Ascending aorta (tissue), 2 donors: ENCODE measurements at regions not wholly inside any gene's neighbourhood (a gene's known extent, or its start where the extent isn't known, plus 50 kb on each side); places are given as distances from the start of the nearest gene placed in this dataset.
"Not testable (repeated sequence)": the region's sequence is repeated elsewhere in the genome, so short reads cannot be mapped to it uniquely, and the experiment has no call there.

Experiments
- DNase-seq, 2 donors: peaks; one replicate each; pipeline ENCODE4 v3.0.0-alpha.2; 2019; ENCODE audit warnings: low spot score in 2 of 2
- H3K27ac ChIP-seq, 2 donors: fragments of 200-600 bp; sonication (generic); one replicate each; pipeline ENCODE4 v1.5.1; 2016 to 2017; ENCODE audit warnings: mild to moderate bottlenecking in 1 of 2
- H3K27me3 ChIP-seq: fragments of 200-600 bp; sonication (generic); one replicate; pipeline ENCODE4 v1.5.1; 2017
- H3K36me3 ChIP-seq, 2 donors: fragments of 200-600 bp; sonication (generic); one replicate each; pipeline ENCODE4 v1.5.1; 2016
- H3K4me1 ChIP-seq, 2 donors: fragments of 200-600 bp; sonication (generic); one replicate each; pipeline ENCODE4 v1.5.1; 2016 to 2017; ENCODE audit warnings: mild to moderate bottlenecking in 1 of 2
- H3K4me3 ChIP-seq, 2 donors: fragments of 200-600 bp; sonication (generic); one replicate each; pipeline ENCODE4 v1.5.1; 2016 to 2017; ENCODE audit warnings: mild to moderate bottlenecking in 1 of 2
- H3K9me3 ChIP-seq, 2 donors: fragments of 200-600 bp; sonication (generic); one replicate each; pipeline ENCODE4 v1.5.1; 2016
- intact Hi-C: fragments of 100-400 bp; cut with DNase I; formaldehyde crosslinking; loops from one replicate; pipeline ENCODE4 v1.15.1; 2023
- TF ChIP-seq, protein P1 (sequence below), 3 experiments: fragments of 200-600 bp in 2 of 3; fragments of 450-650 bp in 1 of 3; sonication (generic) in 2 of 3; IDR thresholded peaks; one replicate each; pipeline ENCODE4 v1.5.1; 2016 to 2019; ENCODE audit warnings: antibody characterized with exemption in 3 of 3, mild to moderate bottlenecking in 1 of 3, moderate library complexity in 1 of 3

DNA sequence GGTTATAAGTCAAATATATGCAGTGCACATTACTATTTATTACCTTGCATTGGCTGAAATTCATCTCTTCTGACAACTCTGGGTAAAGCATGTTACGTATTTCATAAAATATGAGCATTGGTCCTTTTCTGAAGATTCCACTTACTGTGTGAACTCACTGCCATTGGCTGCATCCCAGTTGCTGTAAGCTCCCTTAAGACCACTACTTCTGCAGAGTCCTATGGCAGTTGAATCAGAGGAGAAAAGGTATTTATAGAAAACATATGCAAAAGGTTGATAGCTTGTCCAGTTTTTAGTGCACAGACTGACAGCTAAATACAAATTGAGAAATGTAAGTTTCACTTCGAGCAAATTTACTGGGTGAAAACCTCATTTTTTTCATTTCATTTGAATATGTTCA is 394.6 kb upstream of the ARRDC3 start:
- Histone ChIP-seq H3K4me3 (no peak overlapping the region), H3K27ac (no peak overlapping the region), H3K36me3 (no peaks in the 10 kb centered on the region), H3K27me3 (no peaks in the 10 kb centered on the region), H3K9me3 (no peaks in the 10 kb centered on the region), H3K4me1 (no peaks in the 10 kb centered on the region)
- intact Hi-C loops: no loop called here
- no peak for DNase-seq
- TF ChIP-seq, protein P1, sequence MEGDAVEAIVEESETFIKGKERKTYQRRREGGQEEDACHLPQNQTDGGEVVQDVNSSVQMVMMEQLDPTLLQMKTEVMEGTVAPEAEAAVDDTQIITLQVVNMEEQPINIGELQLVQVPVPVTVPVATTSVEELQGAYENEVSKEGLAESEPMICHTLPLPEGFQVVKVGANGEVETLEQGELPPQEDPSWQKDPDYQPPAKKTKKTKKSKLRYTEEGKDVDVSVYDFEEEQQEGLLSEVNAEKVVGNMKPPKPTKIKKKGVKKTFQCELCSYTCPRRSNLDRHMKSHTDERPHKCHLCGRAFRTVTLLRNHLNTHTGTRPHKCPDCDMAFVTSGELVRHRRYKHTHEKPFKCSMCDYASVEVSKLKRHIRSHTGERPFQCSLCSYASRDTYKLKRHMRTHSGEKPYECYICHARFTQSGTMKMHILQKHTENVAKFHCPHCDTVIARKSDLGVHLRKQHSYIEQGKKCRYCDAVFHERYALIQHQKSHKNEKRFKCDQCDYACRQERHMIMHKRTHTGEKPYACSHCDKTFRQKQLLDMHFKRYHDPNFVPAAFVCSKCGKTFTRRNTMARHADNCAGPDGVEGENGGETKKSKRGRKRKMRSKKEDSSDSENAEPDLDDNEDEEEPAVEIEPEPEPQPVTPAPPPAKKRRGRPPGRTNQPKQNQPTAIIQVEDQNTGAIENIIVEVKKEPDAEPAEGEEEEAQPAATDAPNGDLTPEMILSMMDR (IDR thresholded peaks at IDR 0.05): no peak

DNA sequence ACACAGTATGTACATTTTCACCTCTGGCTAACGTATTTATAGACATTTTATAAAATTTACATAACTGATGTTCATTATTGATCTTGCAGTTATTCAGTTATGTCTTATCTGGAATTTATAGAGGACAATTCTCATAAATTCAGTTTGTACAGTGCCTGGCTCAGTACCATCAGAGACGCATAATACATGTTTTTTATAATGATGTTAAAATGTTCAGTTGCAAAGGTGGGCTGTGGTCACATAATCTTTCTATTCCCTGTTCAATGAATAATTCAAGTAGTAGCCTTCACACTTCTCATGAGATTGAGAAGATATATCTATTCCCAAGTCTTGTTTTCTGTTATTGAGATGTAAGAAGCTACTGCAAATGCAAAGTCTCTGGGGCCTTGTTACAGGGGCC is 393.1 kb upstream of the ARRDC3 start:
- H3K27ac ChIP-seq: no peak overlapping the region
- H3K36me3 ChIP-seq: no peaks in the 10 kb centered on the region
- no peaks in the 10 kb centered on the region for H3K9me3 ChIP-seq
- H3K4me1 ChIP-seq: no peaks in the 10 kb centered on the region
- TF ChIP-seq, protein P1 (IDR thresholded peaks at IDR 0.05): no peak
- no peaks in the 10 kb centered on the region for H3K27me3 ChIP-seq
- intact Hi-C loops: no loop called here
- no peak for DNase-seq
- H3K4me3 ChIP-seq: no peak overlapping the region

DNA sequence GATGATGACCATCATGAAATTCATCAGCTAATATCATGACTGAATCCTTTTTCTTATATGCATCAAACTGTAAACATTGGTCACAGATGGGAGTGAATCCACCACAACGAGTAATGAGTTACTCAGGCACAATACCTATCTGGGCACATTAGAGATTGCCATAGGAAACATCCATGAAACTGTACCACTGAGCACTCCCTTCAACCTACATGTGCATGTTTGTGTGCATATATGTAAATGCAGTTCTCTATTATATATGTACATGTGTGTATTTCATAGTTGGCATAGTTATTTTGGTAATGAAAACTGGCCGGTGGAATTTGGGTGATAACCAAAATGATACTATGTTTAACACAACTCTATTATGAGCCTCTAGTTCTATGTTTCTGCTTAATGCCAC is 387.3 kb upstream of the ARRDC3 start:
- Histone ChIP-seq H3K4me1 (no peaks in the 10 kb centered on the region), H3K4me3 (no peak overlapping the region), H3K9me3 (no peaks in the 10 kb centered on the region), H3K27ac (no peak overlapping the region), H3K36me3 (no peaks in the 10 kb centered on the region), H3K27me3 (no peaks in the 10 kb centered on the region)
- TF ChIP-seq, protein P1 (IDR thresholded peaks at IDR 0.05): no peak
- intact Hi-C loops: no loop called here
- DNase-seq: no peak

DNA sequence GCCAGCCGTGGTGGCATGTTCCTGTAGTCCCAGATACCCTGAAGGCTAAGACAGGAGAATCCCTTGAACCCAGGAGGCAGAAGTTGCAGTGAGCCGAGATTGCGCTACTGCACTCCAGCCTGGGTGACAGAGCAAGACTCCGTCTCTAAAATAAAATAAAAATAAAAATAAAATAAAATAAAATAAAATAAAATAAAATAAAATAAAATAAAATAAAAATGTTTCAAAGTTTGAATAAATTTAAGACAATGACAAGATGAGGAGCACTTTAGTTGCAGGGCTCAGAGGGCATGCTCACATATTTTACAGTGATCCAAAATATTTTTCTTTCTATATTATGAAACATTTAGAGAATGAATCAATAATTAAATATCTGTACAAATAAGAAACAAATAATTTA is 374.3 kb upstream of the ARRDC3 start:
- H3K36me3 ChIP-seq, DNase-seq, intact Hi-C loops, H3K9me3 ChIP-seq, H3K4me1 ChIP-seq, H3K27ac ChIP-seq, H3K4me3 ChIP-seq, H3K27me3 ChIP-seq: not testable (repeated sequence)

DNA sequence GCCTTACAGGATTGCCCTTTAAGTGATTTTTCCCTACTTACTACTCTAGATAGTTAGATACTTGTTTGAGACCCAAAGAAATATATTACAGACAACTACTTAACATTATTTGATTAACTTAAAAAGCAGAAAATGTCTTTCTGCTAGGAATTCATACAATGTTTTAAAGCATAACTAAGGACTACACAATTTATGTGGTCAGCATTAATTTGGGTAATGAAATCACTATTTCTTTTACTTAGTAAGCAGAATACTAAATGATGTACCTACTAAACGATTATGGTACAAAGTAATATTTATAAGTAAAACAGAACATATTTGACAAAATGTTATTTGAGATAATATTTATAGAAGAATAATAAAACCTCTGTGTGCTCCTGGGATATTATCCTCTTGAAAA is 371.9 kb upstream of the ARRDC3 start:
- no peaks in the 10 kb centered on the region for H3K4me1 ChIP-seq
- no peaks in the 10 kb centered on the region for H3K27me3 ChIP-seq
- no peak overlapping the region for H3K4me3 ChIP-seq
- intact Hi-C loops: no loop called here
- H3K36me3 ChIP-seq: no peaks in the 10 kb centered on the region
- no peaks in the 10 kb centered on the region for H3K9me3 ChIP-seq
- DNase-seq: no peak
- TF ChIP-seq, protein P1 (IDR thresholded peaks at IDR 0.05): no peak
- no peak overlapping the region for H3K27ac ChIP-seq

DNA sequence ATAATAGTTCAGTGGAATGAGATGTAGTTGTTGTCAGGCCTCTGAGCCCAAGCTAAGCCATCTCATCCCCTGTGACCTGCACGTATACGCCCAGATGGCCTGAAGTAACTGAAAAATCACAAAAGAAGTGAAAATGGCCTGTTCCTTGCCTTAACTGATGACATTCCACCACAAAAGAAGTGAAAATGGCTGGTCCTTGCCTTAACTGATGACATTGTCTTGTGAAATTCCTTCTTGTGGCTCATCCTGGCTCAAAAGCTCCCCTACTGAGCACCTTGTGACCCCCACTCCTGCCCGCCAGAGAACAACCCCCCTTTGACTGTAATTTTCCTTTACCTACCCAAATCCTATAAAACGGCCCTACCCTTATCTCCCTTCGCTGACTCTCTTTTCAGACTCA is 361.4 kb upstream of the ARRDC3 start:
- H3K27me3 ChIP-seq, H3K4me1 ChIP-seq, H3K36me3 ChIP-seq, DNase-seq, intact Hi-C loops, H3K9me3 ChIP-seq, H3K27ac ChIP-seq, H3K4me3 ChIP-seq: not testable (repeated sequence)

DNA sequence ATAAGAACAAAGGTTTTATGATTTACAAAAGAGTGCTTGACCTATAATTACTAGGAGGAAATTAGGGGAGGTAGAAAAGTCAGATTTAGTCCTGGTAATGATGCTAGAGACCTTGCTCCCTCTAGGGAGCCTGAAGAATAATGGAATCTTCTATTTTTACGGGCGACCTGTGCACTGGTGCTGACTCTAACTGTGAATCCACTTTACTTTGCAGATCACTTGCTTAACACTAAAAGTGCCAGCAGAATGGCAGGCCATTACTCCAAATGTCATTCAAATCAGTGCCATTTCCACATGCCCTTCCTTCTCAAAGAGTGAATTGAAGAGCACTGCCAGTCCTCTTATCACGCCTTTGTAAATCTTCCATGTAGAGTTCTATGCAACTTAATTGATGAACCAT is 359.4 kb upstream of the ARRDC3 start:
- TF ChIP-seq, protein P1 (IDR thresholded peaks at IDR 0.05): no peak
- no peak overlapping the region for H3K4me3 ChIP-seq
- intact Hi-C loops: no loop called here

More for the DNA sequence above, 359.4 kb upstream of the ARRDC3 start:
- H3K9me3 ChIP-seq: no peaks in the 10 kb centered on the region
- no peaks in the 10 kb centered on the region for H3K4me1 ChIP-seq
- H3K27me3 ChIP-seq: no peaks in the 10 kb centered on the region
- no peak overlapping the region for H3K27ac ChIP-seq
- H3K36me3 ChIP-seq: no peaks in the 10 kb centered on the region
- DNase-seq: no peak
